BJ (cell line): ENCODE measurements at regions not wholly inside any gene's neighbourhood (a gene's known extent, or its start where the extent isn't known, plus 50 kb on each side); places are given as distances from the start of the nearest gene placed in this dataset.
"Not testable (repeated sequence)": the region's sequence is repeated elsewhere in the genome, so short reads cannot be mapped to it uniquely, and the experiment has no call there.

Experiments
- CTCF ChIA-PET: fragments of 350-600 bp; formaldehyde crosslinking; extraction: SDS; loops from one replicate; lab custom pipeline; 2021; ENCODE audit warnings: antibody characterized with exemption, inconsistent platforms; lab: Yijun Ruan, JAX
- POLR2A ChIA-PET: fragments of 300-600 bp; sonication (Branson Sonifier 250); formaldehyde crosslinking; extraction: SDS; loops from one replicate; lab custom pipeline; 2021; ENCODE audit warnings: antibody characterized with exemption; lab: Charles Lee
- DNase-seq: peaks from one replicate; pipeline ENCODE4 v3.0.0-alpha.2; 2011; ENCODE audit warnings: low read depth
- H3K27me3 ChIP-seq: 2 replicates; pipeline ENCODE4 v1.6.0; 2011; ENCODE audit warnings: low read length; ENCODE audit not compliant: control insufficient read depth, insufficient read depth
- H3K36me3 ChIP-seq: 2 replicates; pipeline ENCODE4 v1.5.1; 2011; ENCODE audit warnings: low read length; ENCODE audit not compliant: control insufficient read depth, insufficient read depth
- H3K4me3 ChIP-seq: 2 replicates; pipeline ENCODE4 v1.5.1; 2011; ENCODE audit warnings: low read depth, mild to moderate bottlenecking, control low read depth, low read length
- CTCF ChIP-seq: IDR thresholded peaks from 2 replicates; pipeline ENCODE4 v1.5.1; 2011; ENCODE audit warnings: low read depth, mild to moderate bottlenecking, control low read depth, inconsistent platforms, low read length, moderate library complexity; ENCODE audit not compliant: insufficient read depth

DNA sequence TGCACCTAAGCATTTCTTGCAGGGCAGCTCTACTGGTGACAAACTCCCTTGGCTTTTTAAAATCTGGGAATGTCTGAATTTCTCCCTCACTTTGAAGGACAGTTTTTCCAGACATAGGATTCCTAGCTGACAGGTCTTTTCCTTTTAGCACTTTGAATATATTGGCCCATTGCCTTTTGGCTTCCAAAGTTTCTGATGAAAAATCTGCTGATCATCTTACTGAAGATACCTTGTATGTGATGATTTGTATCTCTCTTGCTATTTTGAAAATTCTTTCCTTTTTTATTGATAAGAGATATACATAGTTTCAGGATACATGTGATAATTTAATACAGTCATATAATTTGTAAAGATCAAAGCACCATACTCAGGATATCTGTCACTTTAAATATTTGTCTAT is 211.1 kb downstream of the ZIC5 start:
- CTCF ChIA-PET, result no interaction called here

DNA sequence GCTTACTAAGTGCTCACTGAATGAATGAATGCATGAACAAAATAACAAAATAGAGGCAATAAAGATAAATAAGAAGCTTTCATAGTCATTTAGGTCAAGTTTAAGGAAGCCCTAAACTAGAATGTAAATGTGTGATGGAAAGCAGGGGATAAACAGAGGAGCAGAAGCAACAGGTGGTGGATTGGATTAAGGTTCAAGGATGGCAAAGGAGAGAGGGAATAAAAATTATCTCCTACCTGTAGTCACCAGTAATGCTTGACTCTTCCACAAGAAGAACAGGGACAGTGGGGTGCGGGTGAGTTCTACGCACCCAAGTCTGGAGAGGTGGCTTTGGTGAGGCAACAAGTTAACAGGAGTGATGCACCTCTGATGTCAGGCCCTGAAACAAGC is 212.4 kb downstream of the ZIC5 start:
- POLR2A ChIA-PET, result no interaction called here
- H3K4me3 ChIP-seq, result no peak overlapping the region
- H3K36me3 ChIP-seq, result no peaks in the 10 kb centered on the region
- no peaks in the 10 kb centered on the region for H3K27me3 ChIP-seq
- no peak for TF ChIP-seq CTCF
- CTCF ChIA-PET, result no interaction called here
- DNase-seq, result no peak

More for the DNA sequence above, 211.1 kb downstream of the ZIC5 start:
- H3K4me3 ChIP-seq, result no peak overlapping the region
- POLR2A ChIA-PET, result no interaction called here
- no peaks in the 10 kb centered on the region for H3K36me3 ChIP-seq
- DNase-seq, result no peak
- no peak for TF ChIP-seq CTCF
- no peaks in the 10 kb centered on the region for H3K27me3 ChIP-seq

DNA sequence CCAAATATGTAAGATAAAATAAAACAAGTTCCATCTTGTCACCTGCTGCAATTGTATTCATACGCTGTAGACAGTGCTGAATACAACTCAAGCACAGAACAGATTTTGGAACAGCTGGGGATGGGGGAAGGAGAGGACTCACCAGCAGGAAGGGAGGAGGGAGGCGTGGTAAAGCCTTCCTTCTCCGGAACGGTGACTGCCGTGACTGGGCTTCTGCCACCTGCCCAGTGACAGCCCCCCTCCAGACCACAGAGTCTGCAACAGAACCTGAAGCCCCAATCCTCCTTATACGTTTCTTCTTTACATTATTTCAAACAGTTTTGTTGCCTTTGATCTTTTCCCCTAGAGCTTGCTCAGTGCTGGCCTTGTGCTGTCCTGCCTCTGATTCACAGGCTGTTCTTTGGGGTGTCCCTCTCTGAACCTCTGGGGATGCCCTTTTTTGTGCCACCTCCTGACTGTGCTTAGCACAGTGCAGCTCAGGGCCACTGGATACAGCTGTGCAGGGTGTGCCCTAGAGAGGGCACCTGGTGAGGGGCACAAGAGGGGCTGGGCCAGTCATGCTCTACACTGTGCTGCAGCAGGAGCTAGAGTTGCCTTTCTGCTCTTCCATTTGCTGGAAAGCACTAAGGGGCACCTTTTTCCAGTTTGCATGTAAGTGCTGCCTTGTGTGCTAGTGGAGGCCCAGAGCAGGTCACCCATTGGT is 213.0 kb downstream of the ZIC5 start:
- Histone ChIP-seq H3K36me3 (no peaks in the 10 kb centered on the region), H3K27me3 (no peaks in the 10 kb centered on the region), H3K4me3 (no peak overlapping the region)
- ChIA-PET CTCF (no interaction called here), POLR2A (no interaction called here)
- no peak for TF ChIP-seq CTCF
- DNase-seq, result no peak

DNA sequence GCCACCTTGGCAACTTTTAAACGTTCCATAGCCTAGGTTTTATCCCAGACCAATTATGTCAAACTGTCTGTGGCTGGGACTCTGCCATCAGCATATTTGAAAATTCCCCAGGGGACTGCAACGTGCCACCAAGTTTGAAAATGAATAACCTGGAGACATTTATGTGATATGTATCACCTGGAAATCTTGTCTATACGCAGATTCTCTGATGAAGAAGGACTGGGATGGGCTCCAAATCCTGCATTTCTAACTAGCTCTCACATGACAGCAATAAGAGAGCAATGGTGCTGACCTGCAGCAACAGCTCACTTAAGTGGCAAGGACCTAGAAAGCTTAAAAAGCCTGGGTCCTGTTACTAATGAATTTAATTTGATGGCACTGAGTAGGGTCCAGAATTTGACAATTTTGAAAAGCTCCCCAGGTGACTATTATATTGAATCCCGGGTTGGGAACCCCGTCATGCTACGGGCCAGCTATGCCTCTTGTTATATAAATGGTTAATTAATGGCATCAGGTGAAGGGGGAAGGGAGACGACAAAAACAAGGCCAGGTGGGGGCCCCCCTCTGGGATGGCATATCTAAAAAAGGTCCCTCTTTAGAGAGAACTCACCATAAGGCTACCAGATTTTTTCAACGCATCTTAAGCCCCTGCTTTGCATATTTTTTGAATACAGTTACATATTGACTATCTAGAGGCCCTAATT is 213.7 kb downstream of the ZIC5 start:
- TF ChIP-seq CTCF, result no peak
- ChIA-PET POLR2A (no interaction called here), CTCF (no interaction called here)
- Histone ChIP-seq H3K27me3 (no peaks in the 10 kb centered on the region), H3K4me3 (no peak overlapping the region), H3K36me3 (no peaks in the 10 kb centered on the region)
- no peak for DNase-seq

DNA sequence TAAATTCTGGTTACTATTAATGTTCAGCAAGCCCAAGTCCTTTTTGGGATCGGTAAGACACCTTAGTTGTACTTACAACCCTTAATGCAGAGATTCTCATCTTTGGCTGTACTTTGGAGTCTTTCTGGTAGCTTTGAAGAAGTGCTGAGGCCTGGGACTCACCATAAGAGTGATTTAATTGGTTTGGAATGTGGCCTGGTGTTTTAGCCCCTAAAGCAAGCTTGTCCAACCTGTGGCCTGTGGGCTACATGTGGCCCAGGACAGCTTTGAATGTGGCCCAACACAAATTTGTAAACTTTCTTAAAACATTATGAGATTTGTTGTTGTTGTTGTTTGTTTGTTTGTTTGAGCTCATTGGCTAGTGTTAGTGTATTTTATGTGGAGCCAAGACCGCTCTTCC is 215.3 kb downstream of the ZIC5 start:
- CTCF ChIA-PET, result no interaction called here
- Histone ChIP-seq H3K36me3 (no peaks in the 10 kb centered on the region), H3K4me3 (no peak overlapping the region), H3K27me3 (no peaks in the 10 kb centered on the region)
- no peak for TF ChIP-seq CTCF
- POLR2A ChIA-PET, result no interaction called here
- DNase-seq, result no peak

GRCh38 chr13:99754750-99755149 is 216.8 kb downstream of the ZIC5 start:
- POLR2A ChIA-PET, H3K27me3 ChIP-seq, H3K36me3 ChIP-seq, DNase-seq, H3K4me3 ChIP-seq: not testable (repeated sequence)
- CTCF ChIA-PET, result interaction anchor here (0.6 kb wide), 1 partner anchor 9 kb away, joined by 3 read pairs; no protein-coding TSS in a partner anchor
